22Rv1 (cell line): ENCODE measurements at regions not wholly inside any gene's neighbourhood (a gene's known extent, or its start where the extent isn't known, plus 50 kb on each side); places are given as distances from the start of the nearest gene placed in this dataset.

Experiments
- ZFX ChIP-seq: fragments of 450-650 bp; IDR thresholded peaks from 2 replicates; pipeline ENCODE4 v1.6.1; 2017; ENCODE audit warnings: antibody characterized with exemption, borderline replicate concordance
- TF ChIP-seq, protein P1 (sequence below): fragments of 450-650 bp; IDR thresholded peaks from 2 replicates; pipeline ENCODE4 v1.5.1; 2017; ENCODE audit warnings: mild to moderate bottlenecking

DNA sequence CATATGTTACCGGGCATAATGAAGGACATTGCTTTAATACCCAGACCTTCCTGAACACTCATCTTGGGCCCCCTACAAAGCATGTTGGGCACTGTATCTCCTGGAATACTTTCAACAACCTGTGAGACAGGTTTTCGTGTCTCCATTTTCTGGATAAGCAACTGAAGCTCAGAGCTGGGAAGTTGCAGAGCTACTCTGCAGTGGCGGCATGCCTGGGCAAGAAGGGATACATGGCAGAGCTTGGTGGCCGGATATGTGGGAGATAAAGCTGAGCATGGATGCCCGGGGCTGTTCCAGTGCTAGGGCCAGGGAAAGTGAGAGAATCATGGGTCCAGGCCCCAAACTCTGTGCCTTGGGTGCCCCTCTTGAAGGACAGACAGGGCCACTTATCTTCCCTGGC, 71.6 kb upstream of the KCND3 start:
- TF ChIP-seq, protein P1, sequence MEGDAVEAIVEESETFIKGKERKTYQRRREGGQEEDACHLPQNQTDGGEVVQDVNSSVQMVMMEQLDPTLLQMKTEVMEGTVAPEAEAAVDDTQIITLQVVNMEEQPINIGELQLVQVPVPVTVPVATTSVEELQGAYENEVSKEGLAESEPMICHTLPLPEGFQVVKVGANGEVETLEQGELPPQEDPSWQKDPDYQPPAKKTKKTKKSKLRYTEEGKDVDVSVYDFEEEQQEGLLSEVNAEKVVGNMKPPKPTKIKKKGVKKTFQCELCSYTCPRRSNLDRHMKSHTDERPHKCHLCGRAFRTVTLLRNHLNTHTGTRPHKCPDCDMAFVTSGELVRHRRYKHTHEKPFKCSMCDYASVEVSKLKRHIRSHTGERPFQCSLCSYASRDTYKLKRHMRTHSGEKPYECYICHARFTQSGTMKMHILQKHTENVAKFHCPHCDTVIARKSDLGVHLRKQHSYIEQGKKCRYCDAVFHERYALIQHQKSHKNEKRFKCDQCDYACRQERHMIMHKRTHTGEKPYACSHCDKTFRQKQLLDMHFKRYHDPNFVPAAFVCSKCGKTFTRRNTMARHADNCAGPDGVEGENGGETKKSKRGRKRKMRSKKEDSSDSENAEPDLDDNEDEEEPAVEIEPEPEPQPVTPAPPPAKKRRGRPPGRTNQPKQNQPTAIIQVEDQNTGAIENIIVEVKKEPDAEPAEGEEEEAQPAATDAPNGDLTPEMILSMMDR, result no peak
- TF ChIP-seq ZFX, result no peak
